Middle frontal gyrus (tissue), 1 donor: ENCODE measurements at regions not wholly inside any gene's neighbourhood (a gene's known extent, or its start where the extent isn't known, plus 50 kb on each side); places are given as distances from the start of the nearest gene placed in this dataset.

Source experiments
- DNase-seq: peaks from one replicate; pipeline ENCODE4 v3.0.0-alpha.2; 2015; ENCODE audit warnings: low spot score; ENCODE audit errors: extremely low spot score

- DNase-seq, result no peak
Observed at GRCh38 chr2:235391921-235392615, 101.8 kb upstream of the AGAP1 start.

GRCh38 chr2:235394278-235394828 is 99.5 kb upstream of the AGAP1 start:
- DNase-seq, result no peak

GRCh38 chr2:235396071-235396846 is 97.6 kb upstream of the AGAP1 start:
- DNase-seq, result no peak

GRCh38 chr2:235398321-235398720 is 95.5 kb upstream of the AGAP1 start:
- no peak for DNase-seq

GRCh38 chr2:235399895-235400294 is 93.9 kb upstream of the AGAP1 start:
- DNase-seq, result no peak

GRCh38 chr2:235402422-235402821 is 91.4 kb upstream of the AGAP1 start:
- DNase-seq, result no peak

GRCh38 chr2:235405612-235406361 is 88.1 kb upstream of the AGAP1 start:
- DNase-seq, result no peak

GRCh38 chr2:235406430-235406829 is 87.4 kb upstream of the AGAP1 start:
- no peak for DNase-seq

- no peak for DNase-seq
Observed at GRCh38 chr2:235411905-235412485, 81.8 kb upstream of the AGAP1 start.

- no peak for DNase-seq
Observed at GRCh38 chr2:235413064-235413463, 80.8 kb upstream of the AGAP1 start.

GRCh38 chr2:235414422-235414821 is 79.4 kb upstream of the AGAP1 start:
- no peak for DNase-seq

- no peak for DNase-seq
Observed at GRCh38 chr2:235416858-235417499, 76.9 kb upstream of the AGAP1 start.

- DNase-seq, result no peak
Observed at GRCh38 chr2:235418918-235419317, 74.9 kb upstream of the AGAP1 start.

- no peak for DNase-seq
Observed at GRCh38 chr2:235419996-235420395, 73.8 kb upstream of the AGAP1 start.

GRCh38 chr2:235421618-235422017 is 72.2 kb upstream of the AGAP1 start:
- DNase-seq, result no peak

- DNase-seq, result no peak
Observed at GRCh38 chr2:235430366-235431083, 63.3 kb upstream of the AGAP1 start.

GRCh38 chr2:235432741-235433520 is 60.9 kb upstream of the AGAP1 start:
- no peak for DNase-seq

GRCh38 chr2:235433860-235434259 is 60.0 kb upstream of the AGAP1 start:
- peak; percentile 29 for DNase-seq

GRCh38 chr2:235439959-235440662 is 53.7 kb upstream of the AGAP1 start:
- DNase-seq, result no peak
